ENCODE measurements at regions not wholly inside any gene's neighbourhood (a gene's known extent, or its start where the extent isn't known, plus 50 kb on each side); places are given as distances from the start of the nearest gene placed in this dataset.

DNA sequence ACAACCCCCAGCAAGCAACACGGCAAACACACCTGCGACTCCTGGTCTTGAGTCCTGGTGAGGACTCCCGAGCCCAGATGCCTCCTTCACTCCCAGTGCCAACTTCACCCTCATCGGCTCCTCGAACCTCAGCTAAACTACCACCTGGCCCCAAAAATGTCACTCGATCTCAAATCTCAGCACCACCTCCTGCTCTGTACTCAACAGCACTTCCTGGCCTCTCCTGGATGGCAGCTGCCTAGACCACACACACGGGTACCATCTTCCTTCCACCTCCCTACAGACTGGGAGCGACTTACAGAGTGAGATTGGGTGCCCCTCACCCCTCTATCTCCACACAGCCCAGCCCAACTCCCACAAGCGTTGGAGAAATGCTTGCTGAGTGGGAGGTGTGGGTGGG, 123.9 kb upstream of the MGMT start:
- TF ChIP-seq, protein P1, sequence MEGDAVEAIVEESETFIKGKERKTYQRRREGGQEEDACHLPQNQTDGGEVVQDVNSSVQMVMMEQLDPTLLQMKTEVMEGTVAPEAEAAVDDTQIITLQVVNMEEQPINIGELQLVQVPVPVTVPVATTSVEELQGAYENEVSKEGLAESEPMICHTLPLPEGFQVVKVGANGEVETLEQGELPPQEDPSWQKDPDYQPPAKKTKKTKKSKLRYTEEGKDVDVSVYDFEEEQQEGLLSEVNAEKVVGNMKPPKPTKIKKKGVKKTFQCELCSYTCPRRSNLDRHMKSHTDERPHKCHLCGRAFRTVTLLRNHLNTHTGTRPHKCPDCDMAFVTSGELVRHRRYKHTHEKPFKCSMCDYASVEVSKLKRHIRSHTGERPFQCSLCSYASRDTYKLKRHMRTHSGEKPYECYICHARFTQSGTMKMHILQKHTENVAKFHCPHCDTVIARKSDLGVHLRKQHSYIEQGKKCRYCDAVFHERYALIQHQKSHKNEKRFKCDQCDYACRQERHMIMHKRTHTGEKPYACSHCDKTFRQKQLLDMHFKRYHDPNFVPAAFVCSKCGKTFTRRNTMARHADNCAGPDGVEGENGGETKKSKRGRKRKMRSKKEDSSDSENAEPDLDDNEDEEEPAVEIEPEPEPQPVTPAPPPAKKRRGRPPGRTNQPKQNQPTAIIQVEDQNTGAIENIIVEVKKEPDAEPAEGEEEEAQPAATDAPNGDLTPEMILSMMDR (IDR thresholded peaks at IDR 0.05; ENCODE audit: extremely low read depth in 1 of 2, insufficient read depth in 1 of 2, low read depth in 1 of 2, low read length in 2 of 2): no peak
- TF ChIP-seq POLR2A (IDR thresholded peaks at IDR 0.05; ENCODE audit: low read depth, low read length): no peak
- TF ChIP-seq JUN (IDR thresholded peaks at IDR 0.05; ENCODE audit: borderline replicate concordance, insufficient read depth, insufficient read length, low read depth): no peak
- TF ChIP-seq FOS (IDR thresholded peaks at IDR 0.05; ENCODE audit: borderline replicate concordance, insufficient read depth, low read length): no peak
- TF ChIP-seq MAX (IDR thresholded peaks at IDR 0.05; ENCODE audit: insufficient read depth, insufficient read length): no peak
- no peak for TF ChIP-seq POLR2AphosphoS5 (IDR thresholded peaks at IDR 0.05; ENCODE audit: insufficient read depth, low read depth, low read length)
- no peak for TF ChIP-seq EZH2 (IDR thresholded peaks at IDR 0.05; ENCODE audit: borderline replicate concordance, low read depth, low read length, severe bottlenecking)
- TF ChIP-seq MYC (IDR thresholded peaks at IDR 0.05; ENCODE audit: low read depth, low read length): no peak
- TF ChIP-seq GATA2 (IDR thresholded peaks at IDR 0.05; ENCODE audit: insufficient read depth, insufficient read length, low read depth, low read length): no peak
